COLO668 (cell line): ENCODE measurements at regions not wholly inside any gene's neighbourhood (a gene's known extent, or its start where the extent isn't known, plus 50 kb on each side); places are given as distances from the start of the nearest gene placed in this dataset.

Experiments
- DNase-seq: peaks from one replicate; lab custom pipeline; 2025; ENCODE audit not compliant: unreplicated experiment; lab: John Stamatoyannopoulos, UW

GRCh38 chr20:43804781-43805180, 78.0 kb upstream of the GTSF1L start:
- no peak for DNase-seq

- no peak for DNase-seq
Observed at GRCh38 chr20:43803276-43803675, 76.5 kb upstream of the GTSF1L start.

GRCh38 chr20:43800186-43800585, 73.4 kb upstream of the GTSF1L start:
- no peak for DNase-seq

- no peak for DNase-seq
Observed at GRCh38 chr20:43799741-43800140, 72.9 kb upstream of the GTSF1L start.

- DNase-seq: no peak
Observed at GRCh38 chr20:43799150-43799711, 72.4 kb upstream of the GTSF1L start.

GRCh38 chr20:43798291-43799149, 71.7 kb upstream of the GTSF1L start:
- DNase-seq: no peak

GRCh38 chr20:43794326-43794725, 67.5 kb upstream of the GTSF1L start:
- DNase-seq: no peak

GRCh38 chr20:43789593-43789992, 62.8 kb upstream of the GTSF1L start:
- no peak for DNase-seq

- no peak for DNase-seq
Observed at GRCh38 chr20:43787937-43788336, 61.1 kb upstream of the GTSF1L start.

- DNase-seq: no peak
Observed at GRCh38 chr20:43786885-43787284, 60.1 kb upstream of the GTSF1L start.

- no peak for DNase-seq
Observed at GRCh38 chr20:43781215-43781614, 54.4 kb upstream of the GTSF1L start.

GRCh38 chr20:43778375-43778774, 51.6 kb upstream of the GTSF1L start:
- DNase-seq: no peak

- DNase-seq: no peak
Observed at GRCh38 chr20:43776691-43777090, 49.9 kb upstream of the GTSF1L start.
